Gastrocnemius medialis (tissue), 4 donors: ENCODE measurements at regions not wholly inside any gene's neighbourhood (a gene's known extent, or its start where the extent isn't known, plus 50 kb on each side); places are given as distances from the start of the nearest gene placed in this dataset.

ENCODE experiments used
- POLR2A ChIP-seq, 2 donors: fragments of 450-650 bp; IDR thresholded peaks; one replicate each; pipeline ENCODE4 v1.6.1; 2017; ENCODE audit warnings: antibody characterized with exemption in 2 of 2, mild to moderate bottlenecking in 2 of 2, moderate library complexity in 2 of 2
- TF ChIP-seq, protein P1 (sequence below), 5 experiments: fragments of 450-650 bp in 3 of 5; fragments of 200-600 bp in 2 of 5; sonication (generic) in 2 of 5; IDR thresholded peaks in 4 of 5; conservative IDR thresholded peaks in 1 of 5; 1 replicate in 4 of 5; 2 replicates in 1 of 5; pipeline ENCODE4 v1.5.1; 2016 to 2019; ENCODE audit warnings: antibody characterized with exemption in 5 of 5, mild to moderate bottlenecking in 3 of 5, moderate library complexity in 3 of 5

DNA sequence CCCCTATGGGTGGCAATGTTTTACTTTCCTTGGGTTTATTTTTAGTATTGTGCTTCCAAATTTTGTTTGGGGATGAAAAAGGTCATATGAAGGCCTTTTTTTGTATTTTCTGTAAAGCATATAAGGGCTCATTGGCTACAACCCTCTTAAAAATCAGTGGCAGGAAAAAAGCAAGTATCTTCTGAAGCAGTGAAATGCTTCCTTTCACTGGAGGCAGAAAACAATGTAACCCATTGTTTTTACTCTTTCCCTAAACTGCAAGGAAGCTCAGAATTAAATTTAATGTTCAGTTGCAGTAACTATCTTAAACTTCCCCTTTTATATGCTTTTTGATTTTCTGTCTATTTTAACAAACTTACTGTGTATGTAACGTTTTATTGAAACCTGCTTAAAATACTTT, 148.7 kb upstream of the LYZL1 start:
- no peak for TF ChIP-seq POLR2A (IDR thresholded peaks at IDR 0.05)
- TF ChIP-seq, protein P1, sequence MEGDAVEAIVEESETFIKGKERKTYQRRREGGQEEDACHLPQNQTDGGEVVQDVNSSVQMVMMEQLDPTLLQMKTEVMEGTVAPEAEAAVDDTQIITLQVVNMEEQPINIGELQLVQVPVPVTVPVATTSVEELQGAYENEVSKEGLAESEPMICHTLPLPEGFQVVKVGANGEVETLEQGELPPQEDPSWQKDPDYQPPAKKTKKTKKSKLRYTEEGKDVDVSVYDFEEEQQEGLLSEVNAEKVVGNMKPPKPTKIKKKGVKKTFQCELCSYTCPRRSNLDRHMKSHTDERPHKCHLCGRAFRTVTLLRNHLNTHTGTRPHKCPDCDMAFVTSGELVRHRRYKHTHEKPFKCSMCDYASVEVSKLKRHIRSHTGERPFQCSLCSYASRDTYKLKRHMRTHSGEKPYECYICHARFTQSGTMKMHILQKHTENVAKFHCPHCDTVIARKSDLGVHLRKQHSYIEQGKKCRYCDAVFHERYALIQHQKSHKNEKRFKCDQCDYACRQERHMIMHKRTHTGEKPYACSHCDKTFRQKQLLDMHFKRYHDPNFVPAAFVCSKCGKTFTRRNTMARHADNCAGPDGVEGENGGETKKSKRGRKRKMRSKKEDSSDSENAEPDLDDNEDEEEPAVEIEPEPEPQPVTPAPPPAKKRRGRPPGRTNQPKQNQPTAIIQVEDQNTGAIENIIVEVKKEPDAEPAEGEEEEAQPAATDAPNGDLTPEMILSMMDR (IDR thresholded peaks at IDR 0.05 in 4 of 5, conservative IDR thresholded peaks at IDR 0.05 in 1 of 5): no peak
